Nephron (organoid): ENCODE measurements at regions not wholly inside any gene's neighbourhood (a gene's known extent, or its start where the extent isn't known, plus 50 kb on each side); places are given as distances from the start of the nearest gene placed in this dataset.
"Not testable (repeated sequence)": the region's sequence is repeated elsewhere in the genome, so short reads cannot be mapped to it uniquely, and the experiment has no call there.

ENCODE experiments used
- H3K27ac Mint-ChIP-seq, 3 experiments: 2 replicates each; pipeline ENCODE4 v1.8.0; 2020; ENCODE audit warnings: mixed read lengths in 3 of 3, mild to moderate bottlenecking in 2 of 3, moderate library complexity in 1 of 3
- H3K27me3 Mint-ChIP-seq: 2 replicates; pipeline ENCODE4 v1.8.0; 2021; ENCODE audit warnings: low read depth, mild to moderate bottlenecking, moderate library complexity, mixed read lengths
- H3K36me3 Mint-ChIP-seq: 2 replicates; pipeline ENCODE4 v1.8.0; 2020; ENCODE audit warnings: low read depth, mixed read lengths
- H3K4me1 Mint-ChIP-seq: 2 replicates; pipeline ENCODE4 v1.8.0; 2020; ENCODE audit warnings: mixed read lengths
- H3K4me3 Mint-ChIP-seq, 3 experiments: 2 replicates each; pipeline ENCODE4 v1.8.0; 2020; ENCODE audit warnings: mild to moderate bottlenecking in 3 of 3, mixed read lengths in 3 of 3, moderate library complexity in 2 of 3
- H3K9me3 Mint-ChIP-seq: 2 replicates; pipeline ENCODE4 v1.8.0; 2020; ENCODE audit warnings: mixed read lengths
- TF ChIP-seq, protein P1 (sequence below), 3 experiments: fragments of 200-600 bp; sonication (generic); IDR thresholded peaks; one replicate each; pipeline ENCODE4 v1.5.0; 2021; ENCODE audit warnings: antibody characterized with exemption in 3 of 3; ENCODE audit not compliant: unreplicated experiment in 3 of 3

DNA sequence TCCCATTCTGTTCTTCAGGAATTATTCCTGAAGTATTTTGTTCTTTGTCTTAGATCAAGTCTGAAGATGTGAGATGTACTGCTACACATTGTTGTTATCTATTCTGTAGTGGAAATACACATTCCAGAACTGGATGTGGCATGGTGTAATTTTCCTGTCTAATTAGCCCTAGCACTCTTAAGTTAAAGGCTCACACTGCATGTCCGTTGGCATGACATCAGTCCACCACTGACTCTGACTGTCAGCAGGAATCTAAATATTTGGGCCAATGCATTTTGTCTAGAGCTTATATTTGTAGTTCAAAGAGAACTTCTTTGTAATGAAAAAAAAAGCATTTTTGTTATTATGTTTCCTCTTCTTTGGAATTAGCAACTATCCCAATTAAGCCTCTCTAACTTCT, 201.0 kb downstream of the S1PR1 start:
- TF ChIP-seq, protein P1, sequence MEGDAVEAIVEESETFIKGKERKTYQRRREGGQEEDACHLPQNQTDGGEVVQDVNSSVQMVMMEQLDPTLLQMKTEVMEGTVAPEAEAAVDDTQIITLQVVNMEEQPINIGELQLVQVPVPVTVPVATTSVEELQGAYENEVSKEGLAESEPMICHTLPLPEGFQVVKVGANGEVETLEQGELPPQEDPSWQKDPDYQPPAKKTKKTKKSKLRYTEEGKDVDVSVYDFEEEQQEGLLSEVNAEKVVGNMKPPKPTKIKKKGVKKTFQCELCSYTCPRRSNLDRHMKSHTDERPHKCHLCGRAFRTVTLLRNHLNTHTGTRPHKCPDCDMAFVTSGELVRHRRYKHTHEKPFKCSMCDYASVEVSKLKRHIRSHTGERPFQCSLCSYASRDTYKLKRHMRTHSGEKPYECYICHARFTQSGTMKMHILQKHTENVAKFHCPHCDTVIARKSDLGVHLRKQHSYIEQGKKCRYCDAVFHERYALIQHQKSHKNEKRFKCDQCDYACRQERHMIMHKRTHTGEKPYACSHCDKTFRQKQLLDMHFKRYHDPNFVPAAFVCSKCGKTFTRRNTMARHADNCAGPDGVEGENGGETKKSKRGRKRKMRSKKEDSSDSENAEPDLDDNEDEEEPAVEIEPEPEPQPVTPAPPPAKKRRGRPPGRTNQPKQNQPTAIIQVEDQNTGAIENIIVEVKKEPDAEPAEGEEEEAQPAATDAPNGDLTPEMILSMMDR (IDR thresholded peaks at IDR 0.05; ENCODE audit: unreplicated experiment in 3 of 3): no peak
- Mint-ChIP-seq H3K27ac (no peak overlapping the region), H3K9me3 (no peaks in the 10 kb centered on the region), H3K27me3 (peaks cover 3% of the 10 kb centered on the region), H3K36me3 (no peaks in the 10 kb centered on the region), H3K4me1 (peaks cover 15% of the 10 kb centered on the region), H3K4me3 (no peak overlapping the region)

DNA sequence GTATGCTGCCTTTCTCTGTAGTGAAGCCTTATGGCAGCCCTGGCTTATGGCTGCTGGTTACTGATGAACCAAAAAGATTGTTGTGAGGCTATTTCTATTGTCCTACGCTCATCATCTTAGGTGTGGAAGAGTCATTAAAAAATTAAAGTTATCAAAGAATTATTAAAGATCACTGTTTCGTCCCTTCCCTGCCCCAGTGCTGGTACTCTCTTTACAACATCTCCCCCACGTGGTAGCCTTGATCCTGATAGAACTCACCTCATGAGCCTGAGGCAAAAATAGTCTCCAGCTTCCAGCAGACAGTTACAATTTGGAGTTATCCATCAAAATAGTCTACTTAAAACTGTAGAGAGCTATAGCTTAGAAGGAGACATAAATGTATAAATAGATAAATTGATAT, 201.5 kb downstream of the S1PR1 start:
- TF ChIP-seq, protein P1 (IDR thresholded peaks at IDR 0.05; ENCODE audit: unreplicated experiment in 3 of 3): peak; percentile 18 to 36 (median 23)

DNA sequence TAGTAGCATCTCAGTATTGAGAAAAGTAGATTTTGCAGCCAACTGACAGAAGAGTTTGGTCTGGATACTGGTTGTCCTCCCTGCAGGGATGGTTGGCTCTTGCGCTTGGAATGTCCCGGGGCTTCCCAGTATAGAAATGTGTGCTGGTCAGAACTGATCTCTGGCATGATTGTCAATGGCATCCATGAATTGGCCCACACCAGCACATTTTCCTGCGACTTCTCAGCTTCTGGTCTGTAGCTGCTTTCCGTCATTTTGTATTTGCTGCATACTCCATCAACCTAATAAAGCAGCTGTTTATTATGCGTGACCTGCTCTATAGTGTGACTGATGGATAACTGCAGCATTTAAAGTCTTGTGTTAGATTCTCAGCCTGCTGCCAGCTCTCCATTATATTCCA, 203.7 kb downstream of the S1PR1 start:
- Mint-ChIP-seq H3K36me3 (no peaks in the 10 kb centered on the region), H3K4me1 (peaks cover 15% of the 10 kb centered on the region), H3K4me3 (no peak overlapping the region), H3K9me3 (no peaks in the 10 kb centered on the region), H3K27ac (no peak overlapping the region), H3K27me3 (no peaks in the 10 kb centered on the region)
- TF ChIP-seq, protein P1 (IDR thresholded peaks at IDR 0.05; ENCODE audit: unreplicated experiment in 3 of 3): no peak

More for the DNA sequence above, 201.5 kb downstream of the S1PR1 start:
- Mint-ChIP-seq H3K4me3 (no peak overlapping the region), H3K36me3 (no peaks in the 10 kb centered on the region), H3K27ac (no peak overlapping the region), H3K27me3 (no peaks in the 10 kb centered on the region), H3K4me1 (peaks cover 15% of the 10 kb centered on the region), H3K9me3 (no peaks in the 10 kb centered on the region)

DNA sequence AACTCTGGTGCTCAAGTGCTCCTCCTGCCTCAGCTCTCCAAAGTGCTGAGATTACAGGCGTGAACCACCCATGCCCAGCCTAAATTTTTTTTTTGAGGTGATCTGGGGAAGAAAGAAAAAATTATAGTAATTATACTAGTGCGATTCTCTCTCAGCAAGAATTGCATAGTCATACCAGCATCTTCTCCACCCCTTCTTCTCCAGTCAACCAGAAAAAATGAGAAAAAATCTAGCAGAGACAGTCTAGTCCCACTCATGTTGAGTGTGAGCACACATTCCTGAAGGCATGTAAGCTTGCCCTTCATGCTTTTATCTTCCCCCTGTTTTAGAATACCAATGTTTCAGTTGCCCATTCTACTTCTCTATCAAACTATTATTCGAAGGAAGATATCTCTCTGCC, 207.6 kb downstream of the S1PR1 start:
- Mint-ChIP-seq H3K4me1 (peaks cover 15% of the 10 kb centered on the region), H3K4me3 (no peak overlapping the region), H3K27ac (no peak overlapping the region), H3K36me3 (no peaks in the 10 kb centered on the region), H3K9me3 (no peaks in the 10 kb centered on the region), H3K27me3 (peaks cover 10% of the 10 kb centered on the region)
- TF ChIP-seq, protein P1 (IDR thresholded peaks at IDR 0.05; ENCODE audit: unreplicated experiment in 3 of 3): no peak

DNA sequence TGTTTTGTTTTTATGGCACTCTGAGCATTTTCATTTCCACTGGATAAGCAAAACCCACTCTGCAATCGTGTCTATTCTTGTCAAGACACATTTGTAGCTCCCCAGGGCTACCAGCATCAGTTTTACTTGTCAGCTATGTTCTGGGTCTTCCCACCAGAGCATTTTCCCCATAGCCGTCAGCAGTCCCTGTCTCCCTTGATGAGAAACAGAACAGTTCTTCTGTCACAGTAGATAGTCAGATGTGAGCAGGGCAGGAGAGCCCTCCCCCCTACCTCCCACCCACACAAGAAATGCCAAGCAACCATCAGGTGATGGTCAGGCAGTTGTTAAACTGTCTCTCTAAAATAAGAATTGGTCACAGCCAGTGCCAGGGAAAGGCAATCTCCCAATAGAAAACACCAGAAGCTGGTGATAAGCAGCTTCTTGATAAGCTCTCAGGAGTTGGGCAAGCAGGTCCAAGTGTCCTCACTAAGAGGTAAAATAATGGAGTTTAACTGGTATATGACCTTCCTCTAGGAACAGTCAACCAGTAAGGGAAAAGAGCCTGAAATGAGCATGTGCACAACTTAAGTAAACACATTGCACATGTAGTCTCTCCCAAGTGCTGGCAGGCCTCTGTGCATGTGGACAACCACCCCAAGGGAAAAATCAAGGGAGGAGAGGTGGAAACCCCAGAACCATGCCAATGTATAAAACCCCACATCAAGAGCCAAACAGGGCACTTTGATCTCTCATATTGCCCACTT, 208.2 kb downstream of the S1PR1 start:
- H3K36me3 Mint-ChIP-seq: no peaks in the 10 kb centered on the region
- peaks cover 11% of the 10 kb centered on the region for H3K27me3 Mint-ChIP-seq
- no peaks in the 10 kb centered on the region for H3K9me3 Mint-ChIP-seq
- no peak overlapping the region for H3K27ac Mint-ChIP-seq
- TF ChIP-seq, protein P1 (IDR thresholded peaks at IDR 0.05; ENCODE audit: unreplicated experiment in 3 of 3): no peak
- peaks cover 13% of the 10 kb centered on the region for H3K4me1 Mint-ChIP-seq
- no peak overlapping the region for H3K4me3 Mint-ChIP-seq

DNA sequence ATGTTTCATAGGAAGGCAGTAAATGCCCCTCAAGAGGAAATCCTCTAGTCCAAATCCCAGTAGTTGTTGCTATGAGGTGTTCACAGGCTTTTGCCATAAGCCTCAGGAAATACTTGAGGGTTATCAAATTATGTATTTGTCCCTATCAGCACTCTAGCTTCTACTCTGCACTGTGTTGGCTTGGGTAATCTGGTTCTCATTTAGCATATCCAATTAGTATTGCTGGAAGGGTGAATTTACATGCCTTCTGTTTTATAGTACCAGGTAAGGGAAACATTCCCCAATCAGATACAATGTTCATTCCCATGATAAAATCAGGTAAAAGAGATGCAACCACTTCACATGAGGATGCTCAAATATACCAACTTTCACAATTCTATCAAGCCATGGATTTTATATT, 211.2 kb downstream of the S1PR1 start:
- no peak overlapping the region for H3K4me3 Mint-ChIP-seq
- H3K27ac Mint-ChIP-seq: no peak overlapping the region
- H3K9me3 Mint-ChIP-seq: peaks cover 4% of the 10 kb centered on the region
- no peaks in the 10 kb centered on the region for H3K4me1 Mint-ChIP-seq
- H3K36me3 Mint-ChIP-seq: no peaks in the 10 kb centered on the region
- H3K27me3 Mint-ChIP-seq: peaks cover 11% of the 10 kb centered on the region
- TF ChIP-seq, protein P1 (IDR thresholded peaks at IDR 0.05; ENCODE audit: unreplicated experiment in 3 of 3): no peak

DNA sequence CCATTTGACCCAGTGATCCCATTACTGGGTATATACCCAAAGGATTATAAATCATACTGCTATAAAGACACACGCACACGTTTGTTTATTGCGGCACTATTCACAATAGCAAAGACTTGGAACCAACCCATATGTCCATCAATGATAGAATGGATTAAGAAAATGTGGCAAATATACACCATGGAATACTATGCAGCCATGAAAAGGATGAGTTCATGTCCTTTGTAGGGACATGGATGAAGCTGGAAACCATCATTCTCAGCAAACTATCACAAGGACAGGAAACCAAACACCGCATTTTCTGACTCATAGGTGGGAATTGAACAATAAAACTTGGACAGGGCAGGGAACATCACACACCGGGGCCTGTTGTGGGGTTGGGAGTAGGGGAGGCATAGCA, 213.9 kb downstream of the S1PR1 start:
- H3K9me3 Mint-ChIP-seq, H3K4me1 Mint-ChIP-seq, H3K4me3 Mint-ChIP-seq, H3K27ac Mint-ChIP-seq, H3K36me3 Mint-ChIP-seq: not testable (repeated sequence)
- peaks cover 11% of the 10 kb centered on the region for H3K27me3 Mint-ChIP-seq
